WTC11 (cell line): ENCODE measurements at regions not wholly inside any gene's neighbourhood (a gene's known extent, or its start where the extent isn't known, plus 50 kb on each side); places are given as distances from the start of the nearest gene placed in this dataset.

Experiments
- ATAC-seq: fragments of 200-7000 bp; cut with Tn5 transposase; 2 replicates; pipeline ENCODE4 v1.10.0; 2021; ENCODE audit warnings: mild to moderate bottlenecking, moderate library complexity
- CTCF ChIA-PET: fragments of 300-600 bp; sonication (Branson Sonifier 250); formaldehyde crosslinking; loops from one replicate; lab custom pipeline; 2021; ENCODE audit warnings: antibody characterized with exemption; lab: Charles Lee
- POLR2A ChIA-PET: fragments of 350-600 bp; sonication (Branson Sonifier 250); formaldehyde crosslinking; loops from one replicate; lab custom pipeline; 2021; ENCODE audit warnings: antibody characterized with exemption; lab: Charles Lee
- DNase-seq: peaks from one replicate; pipeline ENCODE4 v3.0.0; 2021; ENCODE audit warnings: low spot score
- H3K27ac Mint-ChIP-seq: 2 replicates; pipeline ENCODE4 v1.8.0; 2021; ENCODE audit warnings: mixed read lengths
- H3K27me3 Mint-ChIP-seq: 2 replicates; pipeline ENCODE4 v1.8.0; 2021; ENCODE audit warnings: low read depth, mild to moderate bottlenecking, moderate library complexity, mixed read lengths
- H3K36me3 Mint-ChIP-seq: 2 replicates; pipeline ENCODE4 v1.8.0; 2021; ENCODE audit warnings: mixed read lengths
- H3K4me1 Mint-ChIP-seq: 2 replicates; pipeline ENCODE4 v1.8.0; 2022; ENCODE audit warnings: mixed read lengths
- H3K4me3 Mint-ChIP-seq: 2 replicates; pipeline ENCODE4 v1.8.0; 2021; ENCODE audit warnings: mild to moderate bottlenecking, moderate library complexity, mixed read lengths
- H3K9me3 Mint-ChIP-seq: 2 replicates; pipeline ENCODE4 v1.8.0; 2021; ENCODE audit warnings: mixed read lengths
- ATF2 ChIP-seq: sonication (generic); formaldehyde crosslinking; IDR thresholded peaks from 2 replicates; pipeline ENCODE4 v1.8.1; 2022; ENCODE audit warnings: low read depth, missing genetic modification reagents, borderline replicate concordance
- CBFB ChIP-seq: sonication (generic); formaldehyde crosslinking; IDR thresholded peaks from 2 replicates; pipeline ENCODE4 v1.8.1; 2022; ENCODE audit warnings: mild to moderate bottlenecking, low read depth, missing genetic modification reagents
- CDX4 ChIP-seq: fragments of 250-450 bp; sonication (Bioruptor Pico); IDR thresholded peaks from 2 replicates; pipeline ENCODE4 v1.9.0; 2021; ENCODE audit warnings: moderate library complexity, mild to moderate bottlenecking, inconsistent platforms, borderline replicate concordance
- CREM ChIP-seq: sonication (generic); formaldehyde crosslinking; IDR thresholded peaks from 2 replicates; pipeline ENCODE4 v1.8.1; 2022; ENCODE audit warnings: mild to moderate bottlenecking, missing genetic modification reagents, moderate library complexity
- E2F4 ChIP-seq: sonication (generic); formaldehyde crosslinking; IDR thresholded peaks from 2 replicates; pipeline ENCODE4 v1.8.1; 2022; ENCODE audit warnings: low read depth, mild to moderate bottlenecking, moderate library complexity, missing genetic modification reagents, borderline replicate concordance
- ETV6 ChIP-seq: sonication (generic); formaldehyde crosslinking; IDR thresholded peaks from 2 replicates; pipeline ENCODE4 v1.8.1; 2022; ENCODE audit warnings: mild to moderate bottlenecking, missing genetic modification reagents
- FOXJ3 ChIP-seq: sonication (generic); formaldehyde crosslinking; IDR thresholded peaks from 2 replicates; pipeline ENCODE4 v1.9.0; 2021; ENCODE audit warnings: missing genetic modification reagents, mild to moderate bottlenecking, borderline replicate concordance
- FOXP1 ChIP-seq: sonication (generic); formaldehyde crosslinking; IDR thresholded peaks from 2 replicates; pipeline ENCODE4 v1.8.0; 2022; ENCODE audit warnings: missing genetic modification reagents, mild to moderate bottlenecking, moderate library complexity, borderline replicate concordance
- HMGXB4 ChIP-seq: sonication (generic); formaldehyde crosslinking; IDR thresholded peaks from 2 replicates; pipeline ENCODE4 v1.8.1; 2023; ENCODE audit warnings: mild to moderate bottlenecking, moderate library complexity, missing genetic modification reagents
- NFATC4 ChIP-seq: fragments of 250-450 bp; sonication (Bioruptor Pico); IDR thresholded peaks from 2 replicates; pipeline ENCODE4 v1.9.0; 2021; ENCODE audit warnings: mild to moderate bottlenecking
- NR1H2 ChIP-seq: sonication (generic); formaldehyde crosslinking; IDR thresholded peaks from 2 replicates; pipeline ENCODE4 v1.9.0; 2021; ENCODE audit warnings: mild to moderate bottlenecking, moderate library complexity, missing genetic modification reagents
- PRRX2 ChIP-seq: fragments of 250-450 bp; sonication (Bioruptor Pico); IDR thresholded peaks from 2 replicates; pipeline ENCODE4 v1.8.0; 2021; ENCODE audit warnings: mild to moderate bottlenecking
- TCF7 ChIP-seq: sonication (generic); formaldehyde crosslinking; IDR thresholded peaks from 2 replicates; pipeline ENCODE4 v1.8.0; 2022; ENCODE audit warnings: mild to moderate bottlenecking, low read depth, missing genetic modification reagents, moderate library complexity
- TEAD4 ChIP-seq: sonication (generic); formaldehyde crosslinking; IDR thresholded peaks from 2 replicates; pipeline ENCODE4 v1.8.0; 2022; ENCODE audit warnings: mild to moderate bottlenecking, missing genetic modification reagents
- TP53 ChIP-seq: sonication (generic); formaldehyde crosslinking; IDR thresholded peaks from 2 replicates; pipeline ENCODE4 v1.8.1; 2023; ENCODE audit warnings: mild to moderate bottlenecking, missing genetic modification reagents
- ZBTB21 ChIP-seq: sonication (generic); formaldehyde crosslinking; IDR thresholded peaks from 2 replicates; pipeline ENCODE4 v1.8.1; 2023; ENCODE audit warnings: mild to moderate bottlenecking, missing genetic modification reagents, borderline replicate concordance
- ZNF121 ChIP-seq: sonication (generic); formaldehyde crosslinking; IDR thresholded peaks from 2 replicates; pipeline ENCODE4 v1.8.0; 2023; ENCODE audit warnings: missing genetic modification reagents
- ZNF263 ChIP-seq: sonication (generic); formaldehyde crosslinking; IDR thresholded peaks from 2 replicates; pipeline ENCODE4 v1.8.1; 2022; ENCODE audit warnings: low read depth, mild to moderate bottlenecking, moderate library complexity, missing genetic modification reagents
- ZNF317 ChIP-seq: sonication (generic); formaldehyde crosslinking; IDR thresholded peaks from 2 replicates; pipeline ENCODE4 v1.8.1; 2023; ENCODE audit warnings: low read depth, mild to moderate bottlenecking, moderate library complexity, missing genetic modification reagents, borderline replicate concordance
- ZNF396 ChIP-seq: fragments of 250-450 bp; sonication (Bioruptor Pico); IDR thresholded peaks from 2 replicates; pipeline ENCODE4 v1.8.0; 2021; ENCODE audit warnings: mild to moderate bottlenecking, moderate library complexity, borderline replicate concordance
- ZNF416 ChIP-seq: fragments of 250-450 bp; sonication (Bioruptor Pico); IDR thresholded peaks from 2 replicates; pipeline ENCODE4 v1.9.0; 2021; ENCODE audit warnings: mild to moderate bottlenecking, inconsistent platforms
- ZNF512 ChIP-seq: sonication (generic); formaldehyde crosslinking; IDR thresholded peaks from 2 replicates; pipeline ENCODE4 v1.8.1; 2022; ENCODE audit warnings: missing genetic modification reagents, borderline replicate concordance
- ZNF671 ChIP-seq: fragments of 250-450 bp; sonication (Bioruptor Pico); IDR thresholded peaks from 2 replicates; pipeline ENCODE4 v1.8.0; 2021; ENCODE audit warnings: mild to moderate bottlenecking

- no peak for ATAC-seq
- TF ChIP-seq E2F4 (CRISPR knock-in tag), result no peak
- no peak for TF ChIP-seq FOXJ3 (CRISPR knock-in tag)
- no peak for TF ChIP-seq ATF2
- no peak for TF ChIP-seq ZNF121 (CRISPR knock-in tag)
- TF ChIP-seq PRRX2 (CRISPR knock-in tag), result no peak
- TF ChIP-seq HMGXB4 (CRISPR knock-in tag), result no peak
- TF ChIP-seq ZNF396 (CRISPR knock-in tag), result no peak
- no peak for TF ChIP-seq TEAD4 (CRISPR knock-in tag)
- TF ChIP-seq NR1H2, result no peak
- no peak for TF ChIP-seq NFATC4 (CRISPR knock-in tag)
- TF ChIP-seq CREM (CRISPR knock-in tag), result no peak
- no peak for TF ChIP-seq ETV6 (CRISPR knock-in tag)
- no peak for TF ChIP-seq ZNF671 (CRISPR knock-in tag)
- no peak for TF ChIP-seq TCF7
- no peak for TF ChIP-seq CBFB (CRISPR knock-in tag)
- no peak for TF ChIP-seq ZNF512 (CRISPR knock-in tag)
- TF ChIP-seq ZBTB21, result no peak
- TF ChIP-seq ZNF317 (CRISPR knock-in tag), result no peak
- TF ChIP-seq, all 79 proteins: peak for 0
- peaks cover 10% of the 10 kb centered on the region for H3K9me3 Mint-ChIP-seq
- no peaks in the 10 kb centered on the region for H3K27me3 Mint-ChIP-seq
- CTCF ChIA-PET, result no interaction called here
- POLR2A ChIA-PET, result no interaction called here
- no peaks in the 10 kb centered on the region for H3K4me1 Mint-ChIP-seq
- H3K27ac Mint-ChIP-seq, result no peak overlapping the region
- no peaks in the 10 kb centered on the region for H3K36me3 Mint-ChIP-seq
- no peak for DNase-seq
- H3K4me3 Mint-ChIP-seq, result no peak overlapping the region
Observed at GRCh38 chr3:148168347-148168746, 529.4 kb upstream of the AGTR1 start.

- Mint-ChIP-seq H3K27me3 (no peaks in the 10 kb centered on the region), H3K27ac (no peak overlapping the region), H3K9me3 (peaks cover 3% of the 10 kb centered on the region; the same call in 1 of the 2 replicates), H3K4me3 (no peak overlapping the region), H3K4me1 (peaks cover 4% of the 10 kb centered on the region), H3K36me3 (no peaks in the 10 kb centered on the region)
- TF ChIP-seq TEAD4 (CRISPR knock-in tag) (no peak), ZNF396 (CRISPR knock-in tag) (no peak), ZNF416 (CRISPR knock-in tag) (no peak), FOXP1 (no peak), CDX4 (CRISPR knock-in tag) (no peak), TCF7 (no peak), ZNF263 (no peak), TP53 (CRISPR knock-in tag) (no peak)
- POLR2A ChIA-PET, result no interaction called here
- no peak for DNase-seq
- CTCF ChIA-PET, result interaction anchor here (1.4 kb wide), 1 partner anchor 29 kb away, joined by 4 read pairs; no protein-coding TSS in a partner anchor
- ATAC-seq, result no peak
Observed at GRCh38 chr3:148173851-148174250, 523.9 kb upstream of the AGTR1 start.
